ENCODE measurements at regions not wholly inside any gene's neighbourhood (a gene's known extent, or its start where the extent isn't known, plus 50 kb on each side); places are given as distances from the start of the nearest gene placed in this dataset.
"Not testable (repeated sequence)": the region's sequence is repeated elsewhere in the genome, so short reads cannot be mapped to it uniquely, and the experiment has no call there.

DNA sequence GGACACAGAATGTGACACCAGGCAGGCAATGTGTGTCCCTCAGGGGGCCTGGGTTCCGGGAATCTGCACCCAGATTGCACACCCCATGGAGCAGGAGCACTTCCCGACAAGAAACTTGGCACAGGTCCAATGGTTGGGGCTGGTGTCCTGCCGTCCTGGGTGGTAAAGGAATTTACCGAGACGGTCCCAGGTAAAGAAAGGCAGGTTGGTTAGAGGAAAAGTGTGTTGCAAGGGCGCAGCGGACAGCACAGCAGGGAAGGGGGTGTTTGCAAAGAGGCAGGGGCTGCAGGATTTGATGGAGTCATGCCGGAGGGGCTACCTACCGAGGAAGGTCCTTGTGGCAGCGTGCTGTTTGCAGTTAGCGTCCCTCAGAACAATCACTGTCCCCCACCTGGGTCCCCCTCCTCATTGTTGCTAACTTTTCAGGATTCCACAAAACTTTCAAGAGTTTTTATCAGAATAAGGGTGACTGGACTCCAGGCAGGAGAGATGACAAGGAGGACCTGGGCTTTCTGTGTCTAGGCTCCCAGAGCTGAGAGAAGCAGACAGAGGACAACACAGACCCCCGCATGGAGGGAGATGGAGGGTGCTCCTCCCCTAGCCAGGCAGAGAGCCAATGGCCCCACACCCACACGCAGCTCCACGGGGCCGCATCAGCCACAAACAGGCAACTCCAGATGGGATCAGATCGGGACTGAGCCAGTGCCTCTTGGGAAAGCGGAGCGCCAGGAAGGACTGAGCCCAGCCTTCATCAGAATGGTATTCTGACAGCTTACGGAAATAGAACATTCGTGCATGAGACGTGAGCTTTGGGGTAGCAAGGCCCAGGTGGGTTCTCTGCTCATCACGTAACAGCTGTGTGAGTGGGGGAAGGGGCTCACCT lies 1423.9 kb downstream of the BRD1 start:
- DNase-seq (ENCODE audit: low read depth in 2 of 3, low spot score in 2 of 3): no peak

DNA sequence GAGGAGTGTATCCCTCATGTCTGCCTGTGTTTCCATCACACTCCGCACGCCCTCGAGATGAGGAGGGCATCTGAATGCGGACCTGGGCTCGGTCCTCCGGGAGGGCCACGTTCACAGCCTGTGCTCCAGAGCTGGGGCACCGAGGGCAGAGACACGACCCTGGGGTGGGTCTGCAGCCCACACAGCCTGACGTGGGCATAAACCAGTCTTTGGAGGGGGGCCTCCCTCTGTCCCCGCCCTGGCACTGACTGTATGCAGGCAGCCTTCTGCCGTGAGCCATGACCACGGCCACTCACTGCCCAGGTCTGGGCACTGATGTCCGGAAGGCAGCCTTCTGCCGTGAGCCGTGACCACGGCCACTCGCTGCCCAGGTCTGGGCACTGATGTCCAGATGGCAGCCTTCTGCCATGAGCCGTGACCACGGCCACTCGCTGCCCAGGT lies 1425.1 kb downstream of the BRD1 start:
- DNase-seq (ENCODE audit: low read depth in 2 of 3, low spot score in 2 of 3): no peak

DNA sequence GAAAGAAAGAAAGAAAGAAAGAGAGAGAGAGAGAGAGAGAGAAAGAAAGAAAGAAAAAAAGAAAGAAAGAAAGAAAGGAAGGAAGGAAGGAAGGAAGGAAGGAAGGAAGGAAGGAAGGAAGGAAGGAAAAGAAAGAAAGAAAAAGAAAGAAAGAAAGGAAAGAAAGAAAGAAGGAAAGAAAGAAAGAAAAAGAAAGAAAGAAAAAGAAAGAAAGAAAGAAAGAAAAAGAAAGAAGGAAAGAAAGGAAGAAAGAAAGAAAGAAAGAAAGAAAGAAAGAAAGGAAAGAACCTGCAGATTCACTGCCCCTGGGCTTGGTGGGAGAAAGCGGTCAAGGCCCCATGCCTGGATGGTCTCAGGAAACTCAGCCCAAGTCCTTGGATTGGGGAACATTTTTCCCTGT lies 1426.2 kb downstream of the BRD1 start:
- not testable (repeated sequence) for DNase-seq (ENCODE audit: low read depth in 2 of 3, low spot score in 2 of 3)

DNA sequence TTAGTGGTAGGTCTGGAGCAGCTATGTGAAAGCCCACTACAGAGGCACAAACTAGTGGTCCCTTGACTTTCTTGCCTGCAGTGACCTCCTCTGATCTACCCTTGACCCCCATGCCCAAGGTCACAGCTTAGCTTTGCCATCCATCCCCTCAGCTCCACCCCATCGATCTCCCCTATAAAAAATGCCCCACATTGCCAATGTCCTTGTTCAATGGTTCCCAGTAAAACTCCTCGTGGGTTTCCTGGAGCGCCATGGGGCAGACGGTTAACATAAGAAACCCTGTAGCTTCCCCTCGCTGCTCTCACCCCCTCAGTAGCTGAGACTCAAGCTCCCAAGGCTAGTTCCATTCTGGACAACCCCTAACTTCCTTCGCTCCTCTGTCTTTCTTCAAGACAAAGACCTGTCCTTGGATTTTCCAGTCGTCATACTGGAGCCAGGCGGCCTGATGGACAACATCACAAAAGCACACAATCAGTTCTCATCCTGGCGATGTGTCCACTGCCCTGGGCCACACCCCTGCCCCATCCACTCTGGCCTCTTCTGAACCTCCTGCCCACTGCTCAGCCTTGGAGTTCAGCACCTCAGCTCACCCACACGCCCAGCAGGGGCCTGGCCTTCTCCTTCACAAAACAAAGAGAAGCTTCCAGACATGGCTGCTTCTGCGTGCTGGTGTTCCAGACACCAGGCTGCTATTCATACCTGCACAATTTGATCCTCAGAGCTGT lies 1429.3 kb downstream of the BRD1 start:
- no peak for DNase-seq (ENCODE audit: low read depth in 2 of 3, low spot score in 2 of 3)

DNA sequence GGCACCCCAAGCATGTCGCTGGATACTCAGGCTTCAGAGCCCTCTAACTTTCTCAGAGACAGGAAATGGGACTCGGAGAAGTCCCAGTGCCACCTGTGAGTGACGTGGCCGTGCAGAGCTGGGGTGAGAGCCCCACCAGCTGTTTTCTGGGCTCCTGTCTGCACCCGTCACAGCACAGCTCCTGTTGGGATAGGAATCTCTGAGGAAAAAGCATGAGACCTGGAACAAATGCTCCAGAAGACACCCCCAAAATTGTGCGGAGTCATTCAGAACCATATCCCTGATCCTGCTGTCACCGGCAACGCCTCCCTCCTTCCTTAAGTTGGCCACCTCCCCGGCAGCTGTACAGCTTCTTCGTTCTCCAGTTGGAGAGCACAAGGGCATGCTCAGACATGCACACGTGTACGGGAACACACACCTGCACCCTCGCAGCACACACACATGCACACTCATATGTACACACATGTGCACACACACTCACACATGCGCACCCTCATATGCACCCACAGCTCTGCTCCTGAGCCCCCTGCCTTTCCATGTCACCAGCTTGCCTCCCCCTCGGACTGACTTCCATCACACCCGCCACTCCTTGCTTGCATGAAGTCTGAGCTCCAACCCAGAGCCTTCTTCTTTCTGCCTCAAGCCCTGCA lies 1430.0 kb downstream of the BRD1 start:
- DNase-seq (ENCODE audit: low read depth in 2 of 3, low spot score in 2 of 3): no peak

DNA sequence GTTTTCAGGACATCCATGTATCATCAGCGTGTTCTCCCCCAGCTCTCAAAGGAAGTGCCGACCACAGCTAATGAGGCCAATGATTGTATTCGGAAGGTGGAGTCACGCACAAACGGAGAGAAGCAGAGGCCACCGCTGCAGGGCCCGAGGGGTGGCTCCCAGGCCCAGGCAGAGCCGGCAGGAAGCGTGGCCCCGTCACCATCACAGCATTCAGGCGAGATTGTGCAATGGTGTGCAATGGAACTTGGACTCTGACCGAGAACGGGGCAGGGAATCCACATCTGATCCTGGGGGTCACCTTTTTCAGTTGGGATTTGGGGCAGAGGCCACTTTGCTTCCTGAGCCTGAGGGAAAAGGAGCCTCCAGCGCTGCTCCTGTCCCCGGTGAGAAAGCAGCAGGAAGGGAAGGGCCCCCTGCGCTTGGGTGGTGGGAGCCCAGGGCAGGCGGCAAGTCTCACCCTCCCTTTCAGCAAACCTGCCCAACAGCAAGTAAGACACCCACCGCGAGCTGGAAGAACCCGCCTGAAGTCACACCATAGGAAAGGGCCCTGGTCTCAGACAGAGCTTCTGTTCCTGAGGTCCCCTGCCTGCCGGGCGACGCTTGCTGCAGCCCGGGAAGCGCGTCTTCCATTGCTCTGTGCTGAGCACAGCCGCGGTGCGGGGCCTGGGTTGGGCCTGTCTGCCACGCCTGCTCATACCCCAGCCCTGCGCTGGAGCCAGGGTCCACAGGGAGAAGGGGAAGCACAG lies 1430.7 kb downstream of the BRD1 start:
- DNase-seq (ENCODE audit: low read depth in 2 of 3, low spot score in 2 of 3): no peak

DNA sequence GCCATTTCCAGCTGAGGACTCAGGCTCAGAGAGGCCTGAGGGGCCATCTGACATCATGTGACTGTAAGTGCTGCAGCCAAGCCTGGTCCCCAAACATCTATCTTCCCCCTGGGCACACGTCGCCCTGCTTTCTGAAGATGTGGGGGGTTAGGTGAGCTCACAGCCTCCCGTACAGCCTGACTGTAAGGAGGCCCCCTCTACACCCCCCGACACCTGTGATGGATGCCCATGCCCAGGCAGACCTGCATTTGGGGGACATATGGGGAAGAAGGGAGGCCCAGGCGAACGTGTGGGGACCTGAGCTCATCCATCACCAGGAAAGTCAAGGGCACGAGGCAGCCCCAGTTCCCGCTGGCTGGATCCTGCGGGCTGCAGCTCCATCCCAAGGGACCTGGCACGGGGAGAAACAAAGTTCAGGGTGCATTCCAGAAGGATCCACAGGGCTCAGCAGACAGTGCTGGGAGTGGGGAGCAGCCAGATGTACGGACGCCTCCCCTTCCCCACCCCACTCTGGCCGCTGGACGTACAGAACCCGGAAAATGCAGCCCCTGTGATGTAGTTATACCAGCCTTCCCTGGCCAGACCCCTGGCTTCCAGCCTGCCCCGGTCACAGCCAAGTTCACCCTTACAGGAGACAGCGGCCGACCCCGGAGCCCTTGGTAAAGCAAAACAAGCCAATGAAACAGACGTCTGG lies 1431.4 kb downstream of the BRD1 start:
- DNase-seq (ENCODE audit: low read depth in 2 of 3, low spot score in 2 of 3): no peak

DNA sequence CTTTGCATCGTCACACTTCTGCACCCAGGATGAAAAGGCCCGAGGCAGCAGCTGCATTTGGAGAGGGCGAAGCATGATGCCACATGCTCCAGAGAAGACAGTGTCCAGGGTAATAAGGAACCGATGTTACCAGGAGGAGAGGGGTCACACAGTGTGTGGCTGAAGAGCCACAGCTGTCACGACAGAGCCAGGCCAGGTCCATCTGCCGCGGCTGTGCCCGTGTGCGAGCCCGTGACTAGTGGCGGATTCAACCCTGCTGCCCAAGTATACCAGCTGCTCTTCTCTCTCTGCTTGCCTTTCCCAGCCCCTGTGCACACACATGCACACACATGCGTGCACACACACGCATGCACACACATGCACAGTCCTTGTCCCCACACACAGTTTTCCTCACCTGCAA lies 1432.5 kb downstream of the BRD1 start:
- no peak for DNase-seq (ENCODE audit: low read depth in 2 of 3, low spot score in 2 of 3)

DNA sequence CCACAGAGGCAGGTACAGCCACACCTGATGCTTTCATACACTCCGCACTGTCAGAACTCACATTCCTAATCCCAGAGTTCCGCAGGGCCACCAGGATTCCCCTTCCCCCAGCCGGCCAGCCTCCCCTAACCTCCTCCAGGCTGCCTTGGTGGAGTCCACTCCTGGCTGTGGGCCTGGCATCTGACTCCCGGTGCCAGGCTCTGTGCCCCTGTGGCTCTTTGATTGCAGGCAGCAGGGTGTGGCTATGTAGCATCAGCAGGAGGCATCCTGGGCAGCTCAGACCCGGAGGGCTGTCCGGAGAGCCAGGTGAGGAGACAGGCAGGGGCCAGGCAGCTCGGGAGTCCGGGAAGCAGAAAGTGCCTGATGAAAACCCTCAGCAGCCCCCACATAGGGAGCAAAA lies 1432.9 kb downstream of the BRD1 start:
- no peak for DNase-seq (ENCODE audit: low read depth in 2 of 3, low spot score in 2 of 3)

DNA sequence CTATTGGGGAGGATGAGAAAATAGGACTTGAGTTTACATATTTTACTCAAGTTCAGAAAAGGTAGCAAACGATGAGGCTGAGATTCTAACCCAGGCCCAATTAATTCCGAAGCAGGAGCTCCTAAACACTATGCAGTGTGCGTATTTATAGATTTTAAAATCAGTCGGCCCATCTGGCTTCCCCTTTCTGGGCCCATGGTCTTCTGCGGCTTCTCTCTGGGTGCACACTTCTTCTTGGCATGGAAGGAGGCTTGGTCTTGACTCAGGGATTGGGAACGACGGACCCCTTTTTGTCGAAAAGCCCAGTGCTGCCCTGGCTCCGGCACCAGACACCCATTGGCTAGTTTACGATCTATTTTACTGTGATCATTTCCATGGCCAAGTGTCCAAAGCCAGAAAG lies 1433.8 kb downstream of the BRD1 start:
- no peak for DNase-seq (ENCODE audit: low read depth in 2 of 3, low spot score in 2 of 3)

DNA sequence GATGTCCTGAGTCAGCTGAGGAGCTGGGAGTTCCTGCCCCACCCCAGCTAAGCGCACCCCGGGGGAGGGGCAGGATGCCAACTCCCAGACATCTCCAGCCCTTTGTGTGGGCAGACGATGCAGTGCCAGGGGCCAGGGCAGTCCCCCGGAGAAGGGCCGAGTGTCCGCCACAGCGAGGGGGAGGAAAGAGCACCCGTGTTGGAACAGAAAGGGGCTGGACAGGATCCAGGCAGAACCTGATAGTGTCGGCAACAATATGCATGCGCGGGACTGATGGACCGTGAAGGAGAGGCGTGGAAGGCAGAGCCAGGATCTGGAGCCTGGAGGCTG lies 1434.7 kb downstream of the BRD1 start:
- DNase-seq (ENCODE audit: low read depth in 2 of 3, low spot score in 2 of 3): no peak

DNA sequence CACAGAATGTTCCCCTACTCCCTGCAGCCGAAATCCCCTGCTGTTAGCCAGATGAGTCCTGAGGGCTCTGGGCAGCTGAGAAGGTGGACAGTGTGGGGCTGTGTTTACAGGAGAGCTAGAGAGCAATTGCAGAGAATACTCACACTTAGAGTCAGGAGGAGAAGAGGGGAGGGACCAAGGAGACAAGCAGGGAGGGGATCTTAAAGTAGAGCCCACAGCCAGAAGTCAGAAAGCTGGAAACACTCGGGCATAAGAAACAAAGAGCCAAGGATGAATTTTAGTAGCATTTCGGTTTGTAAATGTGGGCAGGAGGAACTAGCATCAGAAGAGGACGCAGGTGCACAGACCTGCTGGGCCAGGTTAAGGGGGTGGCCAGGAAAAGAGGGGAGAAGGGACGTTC lies 1435.9 kb downstream of the BRD1 start:
- DNase-seq (ENCODE audit: low read depth in 2 of 3, low spot score in 2 of 3): no peak

DNA sequence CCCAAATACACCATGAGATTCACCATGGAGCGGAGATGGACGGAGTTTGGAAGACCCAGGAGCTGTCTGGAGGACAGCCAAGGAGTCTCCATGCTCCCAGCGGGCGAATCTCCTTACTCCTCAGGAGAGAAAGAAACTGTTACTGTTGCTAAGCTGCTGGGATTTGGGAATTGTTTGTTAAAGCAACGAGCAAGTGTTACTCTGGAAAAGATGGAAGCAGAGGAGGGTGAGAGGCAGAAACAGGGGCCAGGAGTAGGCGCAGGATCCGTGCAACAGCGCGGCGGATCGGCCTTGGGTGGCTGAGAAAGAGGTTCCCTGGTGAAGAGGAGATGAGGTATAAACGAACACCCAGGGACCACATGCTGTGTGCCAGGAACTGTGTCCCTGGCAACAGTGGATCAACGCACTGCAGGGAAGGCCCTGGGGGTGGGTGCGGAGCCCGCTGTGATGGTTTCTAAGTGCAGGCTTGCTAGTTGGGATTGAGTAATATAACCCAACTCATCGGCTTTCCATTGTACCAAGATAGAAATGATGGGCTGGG lies 1436.4 kb downstream of the BRD1 start:
- no peak for DNase-seq (ENCODE audit: low read depth in 2 of 3, low spot score in 2 of 3)

DNA sequence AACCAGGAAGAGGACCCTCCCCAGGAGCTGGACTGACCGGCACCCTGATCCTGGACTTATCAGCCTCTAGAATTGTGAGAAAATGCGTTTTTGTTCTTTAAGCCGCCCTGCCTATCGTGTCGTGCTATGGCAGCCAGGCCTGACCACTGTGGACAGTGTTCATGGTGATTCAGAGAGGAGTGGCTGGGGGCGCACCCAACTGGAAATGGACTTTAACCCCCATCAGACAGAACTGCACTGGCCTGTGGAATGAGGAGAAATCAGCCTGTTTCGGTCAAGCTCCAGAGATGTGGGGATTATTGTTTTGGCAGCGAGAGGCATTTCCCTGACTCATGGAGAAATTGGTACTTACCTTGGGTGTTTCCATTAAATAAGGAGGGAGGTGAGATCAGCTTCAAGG lies 1437.8 kb downstream of the BRD1 start:
- no peak for DNase-seq (ENCODE audit: low read depth in 2 of 3, low spot score in 2 of 3)

DNA sequence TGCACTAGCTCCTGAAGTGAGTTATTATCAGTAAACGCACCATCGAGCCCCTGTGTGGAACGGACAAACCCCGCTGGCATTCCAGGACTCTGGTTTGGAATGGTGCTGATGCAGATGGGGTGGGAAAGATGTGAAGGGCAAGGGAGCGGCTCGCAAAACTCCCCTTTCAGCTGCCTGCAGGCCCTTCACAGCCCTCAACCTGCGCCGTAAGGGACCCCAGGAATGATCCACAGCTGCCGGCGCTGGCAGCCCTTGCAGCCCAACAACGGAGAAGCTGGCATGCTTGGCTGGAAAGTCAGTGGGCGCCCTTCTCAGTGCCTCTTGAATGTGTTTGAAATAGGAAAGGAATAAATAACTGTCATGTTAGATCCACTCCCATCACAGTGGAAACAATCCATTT lies 1445.5 kb downstream of the BRD1 start:
- no peak for DNase-seq (ENCODE audit: low read depth in 2 of 3, low spot score in 2 of 3)

DNA sequence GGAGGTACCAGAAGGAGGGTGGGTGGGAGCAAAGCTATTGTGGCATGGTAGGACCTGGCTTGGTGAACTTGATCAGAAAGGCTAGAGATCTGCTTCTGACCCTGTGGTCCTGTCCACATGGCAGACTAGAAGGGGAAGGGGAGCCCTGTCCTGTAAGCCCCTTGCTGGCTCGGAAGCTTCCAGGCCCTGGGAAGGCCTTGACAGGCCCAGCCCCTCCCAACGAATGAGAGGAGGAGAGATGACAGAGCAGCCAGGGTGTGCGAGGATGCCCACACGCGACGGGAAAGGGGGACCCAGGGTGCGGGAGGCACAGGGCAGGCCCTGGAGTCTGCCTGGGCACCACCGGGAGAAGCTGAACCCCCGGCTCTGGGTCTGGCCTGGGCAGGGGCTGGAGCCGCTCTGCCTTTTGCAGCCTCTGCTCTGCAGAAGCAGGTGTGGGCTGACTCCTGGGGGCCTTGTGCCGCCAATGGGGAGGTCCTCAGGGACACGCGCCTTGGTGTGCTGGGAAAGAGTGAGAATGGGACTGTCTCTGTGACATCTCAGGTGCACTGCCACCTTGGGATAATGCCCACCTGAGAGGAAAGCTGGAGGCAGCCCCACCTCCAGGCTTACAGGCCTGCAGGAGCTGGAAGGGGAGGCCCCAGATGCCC lies 1447.5 kb downstream of the BRD1 start:
- no peak for DNase-seq (ENCODE audit: low read depth in 2 of 3, low spot score in 2 of 3)

DNA sequence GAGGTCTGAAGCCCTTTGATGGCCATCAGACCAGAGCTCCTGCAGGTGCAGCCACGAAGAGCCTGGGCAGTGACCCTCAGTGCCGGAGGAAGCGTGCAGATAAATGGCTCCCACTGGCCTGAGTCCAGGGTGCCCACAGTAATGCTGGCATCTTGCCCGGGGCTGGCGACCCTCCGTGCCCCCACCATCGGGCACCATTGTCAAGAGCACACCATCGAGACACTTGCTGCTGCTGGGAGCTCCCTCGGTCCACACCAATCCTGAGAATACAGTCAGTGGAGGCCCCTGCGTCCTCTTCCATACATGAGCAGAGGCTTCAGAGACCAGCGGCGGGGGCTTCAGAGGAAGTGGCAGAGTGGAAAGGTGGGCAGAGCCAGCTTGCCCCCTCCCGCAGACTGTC lies 1448.3 kb downstream of the BRD1 start:
- no peak for DNase-seq (ENCODE audit: low read depth in 2 of 3, low spot score in 2 of 3)

DNA sequence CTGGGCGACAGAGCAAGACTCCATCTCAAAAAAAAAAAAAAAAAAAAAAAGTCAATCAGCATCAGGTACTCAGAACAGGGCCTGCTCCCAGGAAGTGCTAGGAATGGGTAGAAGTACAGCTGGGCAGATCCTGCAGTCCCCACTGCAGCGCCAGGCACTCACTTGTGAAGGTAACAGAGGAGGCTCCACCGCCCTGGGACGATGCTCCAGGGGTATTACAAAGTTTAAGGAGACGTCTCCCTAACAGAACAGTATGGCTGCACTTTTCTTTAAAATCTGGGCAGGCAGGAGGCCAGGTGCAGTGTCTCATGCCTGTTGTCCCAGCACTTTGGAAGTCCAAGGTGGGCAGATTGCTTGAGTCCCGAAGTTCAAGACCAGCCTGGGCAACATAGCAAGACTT lies 1449.0 kb downstream of the BRD1 start:
- no peak for DNase-seq (ENCODE audit: low read depth in 2 of 3, low spot score in 2 of 3)

DNA sequence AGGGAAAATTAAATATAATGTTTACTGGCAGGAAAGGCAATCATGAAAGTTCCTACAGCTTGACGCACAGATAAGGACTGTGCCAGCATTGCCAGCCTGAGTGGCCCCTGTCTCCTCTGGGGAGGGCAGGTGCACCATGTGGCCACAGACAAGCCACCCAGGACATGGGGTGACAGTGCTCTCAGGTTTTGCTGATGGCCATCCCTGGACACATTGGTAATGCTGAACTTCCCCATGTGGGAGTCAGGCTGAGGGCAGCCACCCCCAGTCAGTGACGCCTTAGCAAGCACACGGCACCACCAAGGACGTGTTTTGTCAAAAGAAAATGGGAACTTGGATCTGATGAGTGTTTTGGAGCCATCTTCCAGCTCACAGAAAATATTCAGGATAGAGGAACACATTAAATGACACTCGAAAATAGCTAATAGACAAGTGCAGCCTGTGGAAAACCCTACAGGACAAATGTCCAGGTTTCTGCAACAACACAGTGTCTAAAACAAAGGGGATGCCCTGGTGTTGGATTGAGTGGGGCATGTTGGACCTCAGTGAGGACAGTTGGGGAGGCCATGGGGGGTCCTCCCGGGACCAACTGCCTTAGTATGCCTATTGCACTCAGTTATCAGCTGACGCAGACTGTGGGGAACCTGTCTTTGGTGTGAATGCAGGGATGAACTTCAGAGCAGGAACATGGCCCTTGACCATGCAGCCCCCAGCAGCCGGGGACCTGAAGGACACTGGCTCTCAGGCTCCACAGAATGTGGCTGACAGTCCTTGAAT lies 1450.5 kb downstream of the BRD1 start:
- no peak for DNase-seq (ENCODE audit: low read depth in 2 of 3, low spot score in 2 of 3)

All from activated CD8-positive, alpha-beta memory T cell treated with anti-CD3 and anti-CD28 coated beads for 48 hours (primary cell).